Right cardiac atrium (tissue), 5 donors: ENCODE measurements at regions not wholly inside any gene's neighbourhood (a gene's known extent, or its start where the extent isn't known, plus 50 kb on each side); places are given as distances from the start of the nearest gene placed in this dataset.
A peak's percentile ranks its signal among the peaks of the same experiment; 100 is the strongest.

Experiments used
- ATAC-seq, 2 donors: fragments of 200-7000 bp; cut with Tn5 transposase; one replicate each; pipeline versions ENCODE4 v1.8.0 to v1.9.1; 2020; ENCODE audit warnings: moderate library complexity in 2 of 2, mild to moderate bottlenecking in 1 of 2
- DNase-seq, 3 donors: peaks; one replicate each; pipeline ENCODE4 v3.0.0-alpha.2; 2020
- H3K27ac ChIP-seq: one replicate; pipeline ENCODE4 v1.5.1; 2013; ENCODE audit warnings: mild to moderate bottlenecking, low read length, control low read depth, moderate library complexity
- H3K27me3 ChIP-seq: one replicate; pipeline ENCODE4 v1.6.1; 2013; ENCODE audit not compliant: control insufficient read depth, insufficient read depth
- H3K4me1 ChIP-seq: one replicate; pipeline ENCODE4 v1.6.1; 2013; ENCODE audit warnings: low read length; ENCODE audit not compliant: control insufficient read depth, insufficient read depth
- H3K4me3 ChIP-seq: one replicate; pipeline ENCODE4 v1.5.1; 2013; ENCODE audit warnings: low read length, control low read depth
- H3K9me3 ChIP-seq: one replicate; pipeline ENCODE4 v1.6.1; 2013; ENCODE audit warnings: low read length; ENCODE audit not compliant: control insufficient read depth
- WGBS: extraction: QIAGEN DNeasy Blood & Tissue Kit; methylation state at CpG from one replicate; pipeline ENCODE4 v1.1.7; 2013; 5-methylcytosine and 5-hydroxymethylcytosine counted together
- intact Hi-C, 4 donors: fragments of 100-400 bp; cut with DNase I; formaldehyde crosslinking; loops; one replicate each; pipeline versions ENCODE4 v1.11.0 to v1.14.0; 2022 to 2023
- donor health status: healthy with polysubstance abuse.
- donor health status: DM: no; HTN: yes; CAD: no.
- donor health status: DM: no; HTN: no; CAD: no.
- donor health status: DM: no; HTN: yes; CAD: no; lungs with severe emphysema.
- donor health status: DM: yes; HTN: yes; CAD: no.

DNA sequence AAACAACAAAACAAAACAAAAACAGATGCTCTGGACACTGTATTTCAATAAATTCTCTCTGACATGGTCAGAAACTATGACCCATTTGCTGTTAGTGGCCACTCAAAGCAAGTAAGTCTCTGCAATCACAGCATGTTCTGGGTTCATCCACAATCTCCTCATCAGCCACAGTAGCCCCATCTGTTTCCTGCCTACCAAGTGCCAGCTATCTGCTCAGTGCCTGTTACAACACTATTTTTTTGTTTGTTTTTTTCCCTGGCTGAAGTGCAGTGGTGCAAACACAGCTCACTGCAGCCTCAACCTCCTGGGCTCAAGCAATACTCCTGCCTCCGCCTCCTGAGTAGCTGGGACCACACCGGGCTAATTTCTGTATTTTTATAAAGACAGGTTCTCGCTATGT, 137.9 kb downstream of the SOX9 start:
- H3K27ac ChIP-seq = no peak overlapping the region
- no peaks in the 10 kb centered on the region for H3K27me3 ChIP-seq
- DNase-seq (no peak), ATAC-seq (no peak)
- H3K4me1 ChIP-seq = no peaks in the 10 kb centered on the region
- H3K9me3 ChIP-seq = no peaks in the 10 kb centered on the region
- intact Hi-C loops = no loop called here
- WGBS = 92% methylated on average over 3 of the region's 3 CpGs
- H3K4me3 ChIP-seq = no peak overlapping the region

DNA sequence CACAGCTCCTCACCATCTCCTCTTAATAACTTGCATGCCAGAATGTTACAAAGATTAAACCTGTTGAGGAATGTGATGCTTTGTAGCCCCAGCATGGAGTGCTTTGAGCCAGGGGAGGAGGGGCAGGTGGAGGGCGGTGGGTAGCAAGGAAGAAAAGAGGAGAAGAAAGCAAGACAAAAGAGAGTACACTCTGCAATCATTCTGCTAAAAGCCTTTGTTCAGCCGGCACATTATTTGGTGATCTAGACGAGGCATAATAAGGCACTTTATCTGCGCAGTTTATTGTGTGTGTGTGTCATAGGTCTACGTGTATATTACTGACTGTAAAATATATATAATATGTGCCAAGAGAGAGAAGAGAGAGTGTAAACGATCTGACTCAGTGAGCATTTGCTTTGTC, 139.1 kb downstream of the SOX9 start:
- Histone ChIP-seq H3K27me3 (no peaks in the 10 kb centered on the region), H3K27ac (no peak overlapping the region), H3K4me1 (no peaks in the 10 kb centered on the region), H3K4me3 (no peak overlapping the region), H3K9me3 (no peaks in the 10 kb centered on the region)
- DNase-seq (no peak), ATAC-seq (no peak)
- intact Hi-C loops = no loop called here
- WGBS = 72% methylated on average over 6 of the region's 6 CpGs

DNA sequence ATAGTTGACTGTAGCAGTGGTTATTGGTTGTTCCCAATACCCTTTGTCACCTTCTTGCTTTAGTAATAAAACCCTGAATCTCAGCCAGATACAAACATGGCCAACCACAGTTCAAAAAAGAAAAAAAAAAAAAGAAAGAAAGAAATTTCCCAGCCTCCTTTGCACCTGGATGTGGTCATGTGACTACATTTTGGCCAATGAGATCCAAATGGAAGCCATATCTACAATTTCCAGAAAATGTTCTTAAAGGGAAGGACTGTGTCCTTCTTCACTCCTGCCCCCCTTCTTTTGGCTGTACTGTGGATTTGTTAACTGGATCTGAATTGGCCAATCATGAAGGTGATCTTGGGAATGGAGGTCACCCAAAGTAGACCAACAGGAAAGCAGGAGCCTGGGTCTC, 141.9 kb downstream of the SOX9 start:
- Histone ChIP-seq H3K27me3 (no peaks in the 10 kb centered on the region), H3K9me3 (no peaks in the 10 kb centered on the region), H3K4me1 (no peaks in the 10 kb centered on the region), H3K27ac (no peak overlapping the region), H3K4me3 (no peak overlapping the region)
- intact Hi-C loops = no loop called here
- DNase-seq (no peak), ATAC-seq (no peak)

DNA sequence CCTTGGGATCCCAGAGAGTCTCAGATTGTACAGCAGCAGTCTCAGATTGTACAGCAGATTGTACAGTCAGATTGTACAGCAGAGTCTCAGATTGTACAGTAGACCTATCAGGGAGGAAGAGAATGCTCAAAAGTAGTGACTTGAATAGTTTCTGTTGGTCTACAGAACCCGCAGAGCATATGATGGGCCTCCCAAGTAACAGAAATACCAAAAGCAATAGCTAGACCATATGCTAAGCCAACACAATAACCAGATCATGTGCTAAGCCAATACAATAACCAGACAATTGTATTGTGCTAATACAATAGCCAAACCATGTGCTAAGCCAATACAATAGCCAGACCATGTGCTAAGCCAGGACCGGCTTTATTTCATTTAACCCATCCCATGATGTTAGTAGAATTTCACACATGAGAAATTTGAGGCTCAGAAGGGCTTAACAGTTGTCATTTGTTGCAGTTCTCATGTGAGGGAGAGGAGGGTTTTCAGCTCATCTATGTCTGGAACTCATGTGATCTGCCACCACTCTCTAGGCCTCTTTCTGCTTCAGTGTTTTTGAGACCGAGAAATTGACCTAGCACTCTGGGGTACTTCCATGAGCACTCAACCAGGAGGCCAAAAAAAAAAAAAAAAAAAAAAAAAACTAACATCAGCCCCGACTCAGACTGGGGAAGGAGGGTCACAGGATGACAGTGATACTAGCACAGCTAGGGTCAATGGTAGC, 144.0 kb downstream of the SOX9 start:
- DNase-seq = no peak
- ATAC-seq = no peak
- no peaks in the 10 kb centered on the region for H3K9me3 ChIP-seq
- H3K4me1 ChIP-seq = no peaks in the 10 kb centered on the region
- H3K27me3 ChIP-seq = no peaks in the 10 kb centered on the region
- no peak overlapping the region for H3K27ac ChIP-seq
- intact Hi-C loops = no loop called here
- WGBS = 86% methylated on average over 4 of the region's 4 CpGs
- no peak overlapping the region for H3K4me3 ChIP-seq

DNA sequence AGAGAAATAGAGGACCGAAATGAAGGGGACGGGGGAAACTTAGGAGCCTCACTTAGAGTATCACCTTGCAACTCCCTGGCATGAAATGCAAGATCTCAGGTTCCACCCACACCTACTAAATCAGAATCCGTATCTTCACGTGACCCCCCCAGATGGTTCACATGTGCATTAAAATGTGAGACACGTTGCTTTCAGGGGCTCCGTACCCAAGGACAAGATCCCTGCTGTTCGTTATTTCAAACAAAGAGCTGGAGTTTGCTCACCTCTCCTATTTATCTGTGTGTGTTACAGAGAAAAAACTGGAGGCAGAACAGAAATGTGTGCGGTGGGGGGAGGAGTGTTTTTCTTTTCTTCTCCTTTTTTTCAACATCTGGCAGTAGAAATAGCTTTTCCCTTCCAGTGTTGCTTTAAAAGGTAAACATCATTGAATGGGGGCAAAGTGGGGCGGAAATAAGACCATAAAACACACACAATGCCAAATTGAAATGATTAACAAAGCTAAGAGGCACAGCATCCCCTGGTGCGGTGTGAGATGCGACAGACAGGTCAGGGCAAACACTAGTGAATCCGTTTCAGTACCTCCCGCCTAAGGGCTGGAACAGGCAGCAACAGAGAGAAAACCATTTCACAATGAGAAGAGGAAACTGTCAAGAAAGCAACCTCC, 145.4 kb downstream of the SOX9 start:
- ATAC-seq = no peak
- Histone ChIP-seq H3K4me3 (no peak overlapping the region), H3K27me3 (no peaks in the 10 kb centered on the region), H3K27ac (no peak overlapping the region), H3K4me1 (no peaks in the 10 kb centered on the region), H3K9me3 (no peaks in the 10 kb centered on the region)
- 61% methylated on average over 13 of the region's 13 CpGs for WGBS
- intact Hi-C loops = no loop called here
- no peak for DNase-seq

DNA sequence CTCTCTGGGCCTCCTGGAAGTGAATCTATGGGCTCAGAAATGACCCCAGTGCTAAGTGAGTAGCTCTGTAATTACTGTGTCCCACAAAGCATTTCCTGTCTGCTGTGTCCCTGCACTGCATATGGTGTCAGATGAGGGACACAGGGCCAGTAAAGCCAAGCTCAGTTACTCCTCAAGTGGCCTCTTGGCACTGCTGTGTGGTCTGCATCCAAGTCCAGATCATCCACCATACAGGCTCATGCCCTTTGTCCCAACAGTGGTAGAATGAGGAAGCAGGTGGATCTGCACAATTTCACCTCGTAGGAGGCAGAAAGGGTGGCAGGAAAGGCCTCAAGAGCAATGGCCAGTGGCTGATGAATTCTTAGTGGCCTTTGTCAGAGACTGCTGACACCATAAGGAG, 146.8 kb downstream of the SOX9 start:
- H3K4me3 ChIP-seq = no peak overlapping the region
- WGBS = 36% methylated on average over 1 of the region's 1 CpG
- H3K27me3 ChIP-seq = no peaks in the 10 kb centered on the region
- ATAC-seq (no peak), DNase-seq (no peak)
- H3K9me3 ChIP-seq = no peaks in the 10 kb centered on the region
- no peaks in the 10 kb centered on the region for H3K4me1 ChIP-seq
- H3K27ac ChIP-seq = no peak overlapping the region
- intact Hi-C loops = no loop called here

DNA sequence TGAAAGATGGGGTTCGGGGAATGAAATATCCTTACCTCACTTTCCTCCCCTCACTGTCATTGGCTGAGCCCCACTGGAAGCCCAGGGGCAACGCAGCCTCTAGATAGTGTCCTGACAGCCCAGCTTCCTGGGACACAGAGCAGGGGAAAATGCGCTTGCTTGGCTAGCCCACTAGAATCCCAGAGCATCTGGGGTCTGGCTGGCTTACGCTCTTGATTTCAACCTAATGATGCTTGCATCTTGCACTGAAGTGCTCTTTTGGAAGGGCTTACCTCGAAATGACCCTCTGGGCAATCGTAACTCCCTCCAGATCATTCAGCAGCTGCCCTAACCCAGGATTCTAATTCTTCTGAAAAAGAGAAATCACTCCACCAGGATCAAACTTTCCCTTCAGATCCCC, 147.6 kb downstream of the SOX9 start:
- intact Hi-C loops = no loop called here
- no peaks in the 10 kb centered on the region for H3K27me3 ChIP-seq
- no peaks in the 10 kb centered on the region for H3K9me3 ChIP-seq
- DNase-seq (no peak), ATAC-seq (no peak)
- no peaks in the 10 kb centered on the region for H3K4me1 ChIP-seq
- 85% methylated on average over 6 of the region's 6 CpGs for WGBS
- H3K4me3 ChIP-seq = no peak overlapping the region
- no peak overlapping the region for H3K27ac ChIP-seq

DNA sequence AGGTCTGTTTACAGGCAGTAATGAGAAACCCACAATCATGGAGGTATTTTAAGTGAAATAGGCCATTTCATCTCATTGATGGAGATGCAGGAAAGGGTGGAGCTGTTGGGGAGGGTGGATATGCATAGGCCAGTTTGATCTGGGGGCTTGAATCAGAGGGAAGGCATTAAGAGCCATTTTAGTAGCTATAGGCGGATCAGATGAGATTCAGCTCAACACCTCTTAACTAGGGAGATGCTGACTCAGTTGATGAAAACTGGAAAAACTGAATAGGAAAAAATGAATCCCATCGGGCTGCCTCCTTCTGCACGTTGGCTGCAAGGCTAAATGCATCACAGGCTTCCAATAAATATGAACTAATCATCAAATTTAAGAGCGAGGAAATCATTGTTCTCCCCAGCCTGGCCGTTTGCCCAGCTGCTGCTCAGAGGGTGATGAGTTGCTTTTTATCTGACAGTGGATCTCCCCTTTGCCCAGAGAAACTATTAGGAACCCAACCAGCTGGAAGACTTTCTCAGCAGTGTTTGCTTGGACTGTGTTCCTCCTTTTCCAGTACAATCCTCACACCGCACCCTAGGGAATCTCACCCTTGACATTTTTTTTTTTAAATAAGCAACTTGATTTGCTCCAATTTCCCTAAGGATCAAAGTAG, 149.6 kb downstream of the SOX9 start:
- intact Hi-C loops = no loop called here
- Histone ChIP-seq H3K4me1 (no peaks in the 10 kb centered on the region), H3K4me3 (no peak overlapping the region), H3K27me3 (no peaks in the 10 kb centered on the region), H3K9me3 (no peaks in the 10 kb centered on the region), H3K27ac (no peak overlapping the region)
- peak; percentile 53 to 87 for ATAC-seq
- peak; percentile 76 to 91 (median 81) for DNase-seq
- WGBS = 42% methylated on average over 6 of the region's 6 CpGs

DNA sequence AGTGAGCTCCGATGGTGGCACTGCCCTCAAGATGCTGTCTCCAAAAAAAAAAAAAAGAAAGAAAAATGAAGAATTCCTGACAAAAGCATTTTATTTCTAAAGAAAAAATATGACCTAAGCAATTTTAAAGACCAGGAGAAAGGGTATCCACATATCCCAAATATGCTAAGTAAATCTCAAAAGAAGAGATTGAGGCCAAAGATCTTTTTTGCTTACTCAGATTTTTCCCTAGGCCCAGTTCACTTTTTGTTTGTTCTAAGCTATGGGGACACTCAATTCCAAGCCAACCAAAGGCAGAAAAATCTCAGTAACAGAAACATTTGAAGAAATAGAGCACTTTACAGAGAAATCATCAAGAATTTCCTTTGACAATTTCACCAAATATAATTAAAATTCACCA, 150.8 kb downstream of the SOX9 start:
- no peak for DNase-seq
- no peak for ATAC-seq
- Histone ChIP-seq H3K9me3 (no peaks in the 10 kb centered on the region), H3K4me1 (no peaks in the 10 kb centered on the region), H3K27me3 (no peaks in the 10 kb centered on the region), H3K27ac (no peak overlapping the region), H3K4me3 (no peak overlapping the region)
- intact Hi-C loops = no loop called here
- 91% methylated on average over 1 of the region's 1 CpG for WGBS

DNA sequence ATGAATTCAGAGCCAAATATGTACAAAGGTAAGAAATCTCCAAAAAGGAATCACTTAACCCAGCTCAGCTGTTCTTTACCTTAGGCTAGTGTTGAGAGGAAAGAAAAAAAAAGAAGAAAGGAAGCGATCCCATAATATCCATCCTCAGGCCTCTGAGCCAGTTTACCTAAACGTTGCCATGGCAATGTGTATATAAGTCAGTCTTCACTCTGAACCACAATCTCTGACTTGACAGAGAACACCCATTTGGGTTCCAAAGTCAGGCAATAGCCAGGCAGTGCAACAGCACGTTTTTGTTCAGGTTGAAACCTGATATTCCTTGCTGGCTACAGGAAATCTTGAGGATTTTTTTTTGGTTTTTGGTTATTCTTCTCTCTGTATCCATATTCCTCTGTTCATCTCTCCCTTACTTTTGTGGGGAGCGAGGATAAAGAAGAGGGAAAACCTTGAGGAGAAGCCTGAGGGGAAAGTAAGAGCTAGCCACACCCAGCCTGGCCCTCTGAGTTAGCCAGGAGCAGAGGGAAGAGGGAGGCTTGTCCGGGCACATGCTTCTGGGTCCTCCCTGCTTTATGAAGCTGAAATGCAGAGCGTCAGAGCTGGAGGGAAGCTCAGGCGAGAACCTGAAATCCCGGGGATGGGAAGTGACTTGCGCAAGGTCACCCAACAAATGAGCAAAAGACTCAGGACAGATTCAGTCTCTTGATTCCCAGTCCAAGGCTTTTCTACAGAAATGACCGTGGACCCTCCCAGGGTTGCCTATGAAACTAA, 152.7 kb downstream of the SOX9 start:
- WGBS = 71% methylated on average over 10 of the region's 10 CpGs
- H3K4me1 ChIP-seq = no peaks in the 10 kb centered on the region
- ATAC-seq (no peak), DNase-seq (no peak)
- intact Hi-C loops = no loop called here
- H3K9me3 ChIP-seq = no peaks in the 10 kb centered on the region
- no peaks in the 10 kb centered on the region for H3K27me3 ChIP-seq
- H3K27ac ChIP-seq = no peak overlapping the region
- H3K4me3 ChIP-seq = no peak overlapping the region

DNA sequence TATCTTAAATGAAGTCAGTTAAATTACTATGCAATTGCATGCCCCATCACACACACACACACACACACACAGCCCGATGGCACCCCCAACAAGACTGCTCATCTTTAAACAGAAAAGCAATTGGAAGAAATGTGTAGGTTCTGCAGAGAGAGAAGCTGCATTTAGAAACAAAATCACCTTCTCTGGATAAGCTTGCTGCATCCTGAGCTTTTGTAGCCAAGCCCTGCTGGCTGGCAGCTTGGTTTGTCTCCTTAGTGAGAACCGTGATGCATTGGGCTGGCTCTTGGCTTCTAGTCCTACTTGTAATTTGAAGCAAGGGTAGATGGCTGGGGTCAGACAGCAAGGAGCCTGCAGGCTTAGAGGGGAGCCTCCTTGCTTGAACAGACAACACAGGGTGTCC, 153.8 kb downstream of the SOX9 start:
- H3K9me3 ChIP-seq = no peaks in the 10 kb centered on the region
- no peak overlapping the region for H3K27ac ChIP-seq
- 76% methylated on average over 2 of the region's 2 CpGs for WGBS
- intact Hi-C loops = no loop called here
- no peaks in the 10 kb centered on the region for H3K27me3 ChIP-seq
- no peak for DNase-seq
- ATAC-seq = no peak
- no peak overlapping the region for H3K4me3 ChIP-seq
- no peaks in the 10 kb centered on the region for H3K4me1 ChIP-seq
